ENCODE measurements at regions not wholly inside any gene's neighbourhood (a gene's known extent, or its start where the extent isn't known, plus 50 kb on each side); places are given as distances from the start of the nearest gene placed in this dataset.

GRCh38 chr11:115739146-115739545 is 234.9 kb upstream of the CADM1 start:
- no peak for TF ChIP-seq CTCF (conservative IDR thresholded peaks at IDR 0.05; ENCODE audit: control insufficient read depth, insufficient read depth, low read depth, low read length)
- DNase-seq (ENCODE audit: low read depth) = no peak
- no peak overlapping the region for H3K4me3 ChIP-seq (ENCODE audit: control insufficient read depth, low read depth, low read length)

- TF ChIP-seq CTCF (conservative IDR thresholded peaks at IDR 0.05; ENCODE audit: control insufficient read depth, insufficient read depth, low read depth, low read length) = no peak
- DNase-seq (ENCODE audit: low read depth) = no peak
- H3K4me3 ChIP-seq (ENCODE audit: control insufficient read depth, low read depth, low read length) = no peak overlapping the region
Measured at GRCh38 chr11:115737875-115738274, 233.7 kb upstream of the CADM1 start.

- no peak overlapping the region for H3K4me3 ChIP-seq (ENCODE audit: control insufficient read depth, low read depth, low read length)
- no peak for DNase-seq (ENCODE audit: low read depth)
- TF ChIP-seq CTCF (conservative IDR thresholded peaks at IDR 0.05; ENCODE audit: control insufficient read depth, insufficient read depth, low read depth, low read length) = no peak
Measured at GRCh38 chr11:115736146-115736545, 231.9 kb upstream of the CADM1 start.

- no peak overlapping the region for H3K4me3 ChIP-seq (ENCODE audit: control insufficient read depth, low read depth, low read length)
- no peak for DNase-seq (ENCODE audit: low read depth)
- TF ChIP-seq CTCF (conservative IDR thresholded peaks at IDR 0.05; ENCODE audit: control insufficient read depth, insufficient read depth, low read depth, low read length) = no peak
Measured at GRCh38 chr11:115724666-115725065, 220.5 kb upstream of the CADM1 start.

- H3K4me3 ChIP-seq (ENCODE audit: control insufficient read depth, low read depth, low read length) = no peak overlapping the region
- TF ChIP-seq CTCF (conservative IDR thresholded peaks at IDR 0.05; ENCODE audit: control insufficient read depth, insufficient read depth, low read depth, low read length) = no peak
- no peak for DNase-seq (ENCODE audit: low read depth)
Measured at GRCh38 chr11:115722711-115723110, 218.5 kb upstream of the CADM1 start.

GRCh38 chr11:115721296-115721995 is 217.2 kb upstream of the CADM1 start:
- H3K4me3 ChIP-seq (ENCODE audit: control insufficient read depth, low read depth, low read length) = no peak overlapping the region
- TF ChIP-seq CTCF (conservative IDR thresholded peaks at IDR 0.05; ENCODE audit: control insufficient read depth, insufficient read depth, low read depth, low read length) = no peak
- no peak for DNase-seq (ENCODE audit: low read depth)

Data from fibroblast of mammary gland (primary cell).